K562 (cell line): ENCODE measurements at regions not wholly inside any gene's neighbourhood (a gene's known extent, or its start where the extent isn't known, plus 50 kb on each side); places are given as distances from the start of the nearest gene placed in this dataset.

Experiments
- ATAC-seq: fragments of 200-7000 bp; cut with Tn5 transposase; 3 replicates; pipeline ENCODE4 v1.9.1; 2020; ENCODE audit warnings: moderate library complexity
- BruUV-seq: library from RNA; stranded (reverse); fragments of 400-500 nt; replicated peaks from 2 replicates; lab custom pipeline; 2021; lab: Mats Ljungman, UMichigan
- CTCF ChIA-PET: fragments of 300-600 bp; formaldehyde crosslinking; extraction: SDS; loops from one replicate; lab custom pipeline; 2021; ENCODE audit warnings: low intra/inter-chr PET ratio; lab: Yijun Ruan, JAX
- POLR2A ChIA-PET: fragments of 300-600, 350-650 bp; sonication (Branson Sonifier 250); formaldehyde crosslinking; extraction: SDS; loops from one replicate; lab custom pipeline; 2021; ENCODE audit warnings: antibody characterized with exemption, inconsistent platforms; lab: Yijun Ruan, JAX
- DNase-seq, 4 experiments: peaks; one replicate each; pipeline versions ENCODE4 v3.0.0 to v3.0.0-alpha.2; 2011 to 2018; ENCODE audit warnings: low spot score in 3 of 4, mixed read lengths in 3 of 4; ENCODE audit errors: extremely low read depth in 1 of 4
- FAIRE-seq: peaks from 2 replicates; lab custom pipeline; 2011; peaks lifted over from hg19 to GRCh38; lab: Jason Lieb, UNC
- H2AFZ ChIP-seq: 2 replicates; pipeline ENCODE4 v1.6.0; 2011; ENCODE audit warnings: low read depth, low read length, control low read depth, inconsistent platforms
- H3K27ac ChIP-seq: fragments of 200-600 bp; 3 replicates; pipeline ENCODE4 v1.8.0; 2011; ENCODE audit warnings: low read depth, mild to moderate bottlenecking, control low read depth, inconsistent platforms, low read length, moderate library complexity, mixed read lengths; ENCODE audit errors: extremely low read depth
- H3K27me3 ChIP-seq, 2 experiments: fragments of 300-600 bp in 1 of 2; 2 replicates in 1 of 2; 3 replicates in 1 of 2; pipeline versions ENCODE4 v1.6.0 to v1.8.0; 2011; ENCODE audit warnings: inconsistent platforms in 2 of 2, low read length in 2 of 2, mild to moderate bottlenecking in 1 of 2, mixed read lengths in 1 of 2, moderate library complexity in 1 of 2; ENCODE audit not compliant: control insufficient read depth in 2 of 2, insufficient read depth in 2 of 2
- H3K36me3 ChIP-seq: fragments of 300-600 bp; 3 replicates; pipeline ENCODE4 v1.8.0; 2011; ENCODE audit warnings: mild to moderate bottlenecking, low read length, inconsistent platforms; ENCODE audit not compliant: control insufficient read depth, insufficient read depth
- H3K4me1 ChIP-seq, 2 experiments: fragments of 200-600 bp in 1 of 2; replicated peaks in 1 of 2; 2 replicates in 1 of 2; 3 replicates in 1 of 2; pipeline versions ENCODE4 v1.5.1 to v1.8.0; 2011; ENCODE audit warnings: inconsistent platforms in 2 of 2, low read length in 2 of 2, mild to moderate bottlenecking in 1 of 2, mixed read lengths in 1 of 2, moderate library complexity in 1 of 2; ENCODE audit not compliant: control insufficient read depth in 2 of 2, insufficient read depth in 2 of 2
- H3K4me2 ChIP-seq: 2 replicates; pipeline ENCODE4 v1.6.1; 2011; ENCODE audit warnings: low read length, control low read depth, inconsistent platforms, mixed read lengths; ENCODE audit not compliant: insufficient read depth
- H3K4me3 ChIP-seq: fragments of 200-600 bp; sonication (generic), shearing (Covaris generic); 2 replicates; pipeline ENCODE4 v1.5.1; 2016; ENCODE audit warnings: control low read depth, inconsistent platforms
- H3K79me2 ChIP-seq: fragments of 200-600 bp; 3 replicates; pipeline ENCODE4 v1.8.0; 2011; ENCODE audit warnings: low read length, inconsistent platforms; ENCODE audit not compliant: control insufficient read depth, insufficient read depth
- H3K9ac ChIP-seq, 2 experiments: 2 replicates each; pipeline versions ENCODE4 v1.6.0 to v1.6.1; 2011; ENCODE audit warnings: low read depth in 2 of 2, low read length in 2 of 2, control low read depth in 1 of 2, inconsistent platforms in 1 of 2, mild to moderate bottlenecking in 1 of 2, mixed read lengths in 1 of 2; ENCODE audit not compliant: insufficient read depth in 1 of 2
- H3K9me1 ChIP-seq: one replicate; pipeline ENCODE4 v1.6.0; 2011; ENCODE audit warnings: inconsistent platforms, mild to moderate bottlenecking, low read length, moderate library complexity; ENCODE audit not compliant: control insufficient read depth, insufficient read depth
- H3K9me3 ChIP-seq: replicated peaks from 2 replicates; pipeline ENCODE4 v1.5.1; 2011; ENCODE audit warnings: low read depth, low read length, inconsistent platforms; ENCODE audit not compliant: control insufficient read depth, insufficient read depth
- H4K20me1 ChIP-seq: replicated peaks from 2 replicates; pipeline ENCODE4 v1.6.1; 2011; ENCODE audit warnings: low read length, inconsistent platforms, mixed read lengths; ENCODE audit not compliant: control insufficient read depth, insufficient read depth
- BRD4 ChIP-seq: fragments of 200-600 bp; sonication (generic); IDR thresholded peaks from 2 replicates; pipeline ENCODE4 v1.6.1; 2017; ENCODE audit warnings: inconsistent platforms
- ELF2 ChIP-seq: fragments of 250-450 bp; sonication (Bioruptor Pico); IDR thresholded peaks from 2 replicates; pipeline ENCODE4 v1.5.0; 2021; ENCODE audit warnings: mild to moderate bottlenecking
- GTF2A2 ChIP-seq: IDR thresholded peaks from 2 replicates; pipeline ENCODE4 v1.6.1; 2016; ENCODE audit warnings: mild to moderate bottlenecking, missing genetic modification characterization, missing compliant biosample characterization
- MTA3 ChIP-seq: fragments of 450-650 bp; formaldehyde crosslinking; IDR thresholded peaks from 2 replicates; pipeline ENCODE4 v1.6.1; 2017; ENCODE audit warnings: mild to moderate bottlenecking, borderline replicate concordance
- MYBL2 ChIP-seq, 2 experiments: fragments of 450-650 bp in 1 of 2; sonication (generic) in 1 of 2; formaldehyde crosslinking in 1 of 2; IDR thresholded peaks; 2 replicates each; pipeline versions ENCODE4 v1.6.1 to v1.8.1; 2017 to 2022; ENCODE audit warnings: borderline replicate concordance in 1 of 2, inconsistent platforms in 1 of 2, low read depth in 1 of 2, mild to moderate bottlenecking in 1 of 2, missing genetic modification reagents in 1 of 2, moderate library complexity in 1 of 2
- SMAD2 ChIP-seq: fragments of 150-350 bp; IDR thresholded peaks from 2 replicates; pipeline ENCODE4 v1.6.1; 2014; ENCODE audit warnings: low read depth, mild to moderate bottlenecking, low read length
- ZNF609 ChIP-seq: sonication (generic); formaldehyde crosslinking; IDR thresholded peaks from 2 replicates; pipeline ENCODE4 v1.8.1; 2023; ENCODE audit warnings: missing genetic modification reagents, mild to moderate bottlenecking, borderline replicate concordance
- WGBS: fragments of 100-300 bp; shearing (Covaris generic); methylation state at CpG from one replicate; pipeline ENCODE4 v1.1.6; 2016; ENCODE audit warnings: low coverage, mixed read lengths; ENCODE audit not compliant: insufficient coverage; ENCODE audit errors: missing lambda C conversion rate; 5-methylcytosine and 5-hydroxymethylcytosine counted together
- in situ Hi-C: fragments of 300-500 bp; cut with MboI; formaldehyde crosslinking; loops from 4 replicates; pipeline ENCODE4 v1.15.0; 2018; ENCODE audit warnings: inconsistent platforms, mixed read lengths
- intact Hi-C: fragments of 100-400 bp; cut with micrococcal nuclease; formaldehyde crosslinking; loops from 2 replicates; pipeline ENCODE4 v1.14.2; 2022

DNA sequence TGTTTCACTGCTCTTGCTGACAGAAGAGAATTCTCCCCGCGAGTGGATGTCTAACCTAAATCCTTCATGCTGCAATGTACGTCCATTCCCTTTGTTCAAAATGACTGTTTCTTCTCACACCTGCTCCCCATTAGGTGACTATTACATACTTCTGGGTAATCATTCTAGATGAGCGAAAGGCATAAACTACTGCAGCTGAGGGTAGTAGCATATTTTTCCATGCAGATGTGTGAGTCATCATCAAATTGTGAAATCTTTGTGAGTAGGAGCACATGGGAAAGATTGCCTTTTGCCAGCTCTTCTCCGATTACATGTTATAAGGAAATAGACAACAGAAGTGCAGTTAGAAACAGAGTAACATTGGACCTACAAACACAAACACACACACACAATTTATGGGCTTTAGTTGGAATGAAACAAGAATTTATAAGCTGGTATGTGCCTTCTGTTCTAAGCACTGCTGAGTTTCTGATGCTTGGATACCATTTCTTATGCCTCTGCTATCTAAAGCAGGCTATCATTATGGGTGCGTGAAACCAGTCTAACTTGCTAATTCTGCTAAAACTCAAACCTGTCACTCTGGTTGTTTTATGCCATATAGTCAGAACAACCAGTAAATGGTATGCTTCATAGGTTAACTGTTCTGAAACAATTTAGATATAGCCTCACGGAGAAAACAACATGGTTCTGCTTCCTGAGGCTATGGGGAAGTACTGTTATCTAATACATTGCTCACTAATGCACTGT, 346.9 kb upstream of the PSMD7 start:
- no peak overlapping the region for H3K27ac ChIP-seq
- H3K9me1 ChIP-seq, result no peaks in the 10 kb centered on the region
- WGBS, result under 1% methylated on average over 7 of the region's 7 CpGs
- DNase-seq (no peak), FAIRE-seq (no peak), ATAC-seq (no peak)
- no peak overlapping the region for H3K4me2 ChIP-seq
- no peaks in the 10 kb centered on the region for H3K9me3 ChIP-seq
- H3K27me3 ChIP-seq, result no peaks in the 10 kb centered on the region; a peak in 2 of 5 replicates
- no peaks in the 10 kb centered on the region for H3K36me3 ChIP-seq
- POLR2A ChIA-PET, result no interaction called here
- intact Hi-C loops (loop anchor here (10.0 kb wide), 1 partner anchor 385 kb away; no protein-coding TSS in a partner anchor), in situ Hi-C loops (no loop called here)
- H3K4me1 ChIP-seq, result no peaks in the 10 kb centered on the region
- no peak for TF ChIP-seq GTF2A2 (tag)
- no peak for TF ChIP-seq MTA3
- no peak overlapping the region for H3K9ac ChIP-seq
- CTCF ChIA-PET, result no interaction called here
- H3K79me2 ChIP-seq, result no peaks in the 10 kb centered on the region
- no peak overlapping the region for H2AFZ ChIP-seq
- H4K20me1 ChIP-seq, result peaks cover 5% of the 10 kb centered on the region; the same call in 1 of the 2 replicates
- no peak overlapping the region for H3K4me3 ChIP-seq
- no TSS peak for BruUV-seq

- no peaks in the 10 kb centered on the region for H4K20me1 ChIP-seq
- H3K27me3 ChIP-seq, result no peaks in the 10 kb centered on the region; a peak in 2 of 5 replicates
- no peaks in the 10 kb centered on the region for H3K9me3 ChIP-seq
- CTCF ChIA-PET, result no interaction called here
- no peak overlapping the region for H3K27ac ChIP-seq
- no peaks in the 10 kb centered on the region for H3K9me1 ChIP-seq
- ATAC-seq, result no peak
- no peak overlapping the region for H3K9ac ChIP-seq
- no peak for DNase-seq
- no peak for FAIRE-seq
- 0% methylated on average over 4 of the region's 4 CpGs for WGBS
- no peaks in the 10 kb centered on the region for H3K4me1 ChIP-seq
- intact Hi-C loops (no loop called here), in situ Hi-C loops (no loop called here)
- H3K79me2 ChIP-seq, result no peaks in the 10 kb centered on the region
- H3K36me3 ChIP-seq, result no peaks in the 10 kb centered on the region
- BruUV-seq, result no TSS peak
- POLR2A ChIA-PET, result no interaction called here
- H3K4me2 ChIP-seq, result no peak overlapping the region
- H3K4me3 ChIP-seq, result no peak overlapping the region
- no peak overlapping the region for H2AFZ ChIP-seq
- TF ChIP-seq ELF2 (CRISPR knock-in tag) (no peak), BRD4 (no peak), ZNF609 (CRISPR knock-in tag) (no peak), SMAD2 (no peak), MYBL2 (IDR thresholded peaks at IDR 0.05; ENCODE audit: low read depth) (no peak), MYBL2 (CRISPR knock-in tag; IDR thresholded peaks at IDR 0.05; ENCODE audit: borderline replicate concordance) (no peak)
These were observed 351.0 kb upstream of the PSMD7 start for GRCh38 chr16:73945631-73946030.
